Fibroblast of pulmonary artery (primary cell): ENCODE measurements at regions not wholly inside any gene's neighbourhood (a gene's known extent, or its start where the extent isn't known, plus 50 kb on each side); places are given as distances from the start of the nearest gene placed in this dataset.
"Not testable (repeated sequence)": the region's sequence is repeated elsewhere in the genome, so short reads cannot be mapped to it uniquely, and the experiment has no call there.

ENCODE experiments used
- DNase-seq: peaks from one replicate; pipeline ENCODE4 v3.0.0-alpha.2; 2010; ENCODE audit warnings: low read depth
- H3K4me3 ChIP-seq: replicated peaks from 2 replicates; pipeline ENCODE4 v1.5.1; 2011; ENCODE audit warnings: low read depth, mild to moderate bottlenecking, control low read depth, low read length, moderate library complexity
- TF ChIP-seq, protein P1 (sequence below): IDR thresholded peaks from 2 replicates; pipeline ENCODE4 v1.5.1; 2011; ENCODE audit warnings: mild to moderate bottlenecking, control low read depth, low read length, inconsistent platforms; ENCODE audit errors: missing control alignments

DNA sequence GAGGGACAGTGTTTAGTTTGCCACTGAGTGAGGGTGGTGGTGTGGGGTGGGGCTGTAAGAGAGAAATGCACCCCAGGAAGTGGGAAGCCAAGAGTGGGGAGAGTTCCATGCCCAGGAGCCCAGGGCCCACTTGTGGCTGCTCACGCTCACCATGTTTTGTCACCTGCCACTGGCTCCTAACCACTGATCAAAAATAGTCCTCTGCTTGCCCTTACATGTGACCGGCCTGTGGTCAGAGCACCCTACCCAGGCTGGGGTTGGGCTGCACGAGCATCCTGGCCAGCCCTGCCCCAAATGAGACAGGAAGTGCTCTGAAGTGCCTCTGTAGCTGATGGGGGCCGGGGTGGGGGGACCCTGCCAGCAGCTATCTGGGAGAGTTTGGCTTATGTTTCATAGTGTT, 216.3 kb downstream of the RPLP1 start:
- DNase-seq: no peak
- no peak overlapping the region for H3K4me3 ChIP-seq
- TF ChIP-seq, protein P1, sequence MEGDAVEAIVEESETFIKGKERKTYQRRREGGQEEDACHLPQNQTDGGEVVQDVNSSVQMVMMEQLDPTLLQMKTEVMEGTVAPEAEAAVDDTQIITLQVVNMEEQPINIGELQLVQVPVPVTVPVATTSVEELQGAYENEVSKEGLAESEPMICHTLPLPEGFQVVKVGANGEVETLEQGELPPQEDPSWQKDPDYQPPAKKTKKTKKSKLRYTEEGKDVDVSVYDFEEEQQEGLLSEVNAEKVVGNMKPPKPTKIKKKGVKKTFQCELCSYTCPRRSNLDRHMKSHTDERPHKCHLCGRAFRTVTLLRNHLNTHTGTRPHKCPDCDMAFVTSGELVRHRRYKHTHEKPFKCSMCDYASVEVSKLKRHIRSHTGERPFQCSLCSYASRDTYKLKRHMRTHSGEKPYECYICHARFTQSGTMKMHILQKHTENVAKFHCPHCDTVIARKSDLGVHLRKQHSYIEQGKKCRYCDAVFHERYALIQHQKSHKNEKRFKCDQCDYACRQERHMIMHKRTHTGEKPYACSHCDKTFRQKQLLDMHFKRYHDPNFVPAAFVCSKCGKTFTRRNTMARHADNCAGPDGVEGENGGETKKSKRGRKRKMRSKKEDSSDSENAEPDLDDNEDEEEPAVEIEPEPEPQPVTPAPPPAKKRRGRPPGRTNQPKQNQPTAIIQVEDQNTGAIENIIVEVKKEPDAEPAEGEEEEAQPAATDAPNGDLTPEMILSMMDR: no peak

DNA sequence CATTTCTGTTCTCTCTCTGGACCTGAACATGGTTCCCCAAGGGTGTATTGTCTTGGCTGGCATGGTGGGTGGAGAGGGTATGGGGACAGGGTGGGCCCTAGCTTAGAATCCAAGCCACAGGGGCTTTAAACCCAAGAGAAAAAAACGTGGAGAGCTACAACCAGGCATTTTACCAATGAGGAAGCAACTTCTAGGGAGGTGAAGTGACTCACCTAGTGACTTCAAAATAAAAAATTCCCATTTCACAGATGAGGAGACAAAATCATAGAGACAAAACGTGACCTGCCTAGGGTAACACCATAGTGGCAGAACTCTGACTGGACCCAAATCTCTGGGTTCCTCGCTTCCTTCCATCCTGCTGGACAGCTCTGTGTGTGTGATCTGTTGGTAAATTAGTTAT, 216.8 kb downstream of the RPLP1 start:
- DNase-seq: no peak
- TF ChIP-seq, protein P1: no peak
- no peak overlapping the region for H3K4me3 ChIP-seq

DNA sequence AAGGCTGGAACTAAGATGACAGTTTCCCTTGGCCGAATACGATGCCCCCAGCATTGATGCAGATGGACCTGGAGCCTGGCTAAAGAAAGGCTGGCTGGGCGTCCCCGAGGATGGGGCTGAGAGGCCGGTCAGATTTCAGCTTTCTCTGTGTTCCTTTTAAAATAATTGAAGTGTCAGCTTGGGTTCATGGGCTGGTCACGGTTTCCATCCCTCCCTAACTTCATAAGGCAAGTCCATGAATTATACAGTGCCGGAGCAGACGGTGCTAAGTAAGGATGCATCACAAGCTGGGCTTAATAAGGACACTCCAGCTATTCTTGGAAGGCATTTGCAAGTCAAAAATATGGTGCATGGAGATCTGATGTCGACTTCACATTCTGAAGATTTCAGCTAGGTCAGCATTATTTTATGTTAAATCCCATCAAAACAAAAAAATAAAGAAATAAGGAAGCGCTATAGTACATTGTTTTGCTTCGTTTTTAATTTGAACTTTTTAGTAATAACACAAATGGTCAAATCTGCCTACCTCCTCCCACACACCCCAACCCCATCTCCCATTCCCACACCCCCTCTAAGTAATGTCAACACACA, 220.8 kb downstream of the RPLP1 start:
- no peak for DNase-seq
- H3K4me3 ChIP-seq: no peak overlapping the region
- TF ChIP-seq, protein P1: no peak

DNA sequence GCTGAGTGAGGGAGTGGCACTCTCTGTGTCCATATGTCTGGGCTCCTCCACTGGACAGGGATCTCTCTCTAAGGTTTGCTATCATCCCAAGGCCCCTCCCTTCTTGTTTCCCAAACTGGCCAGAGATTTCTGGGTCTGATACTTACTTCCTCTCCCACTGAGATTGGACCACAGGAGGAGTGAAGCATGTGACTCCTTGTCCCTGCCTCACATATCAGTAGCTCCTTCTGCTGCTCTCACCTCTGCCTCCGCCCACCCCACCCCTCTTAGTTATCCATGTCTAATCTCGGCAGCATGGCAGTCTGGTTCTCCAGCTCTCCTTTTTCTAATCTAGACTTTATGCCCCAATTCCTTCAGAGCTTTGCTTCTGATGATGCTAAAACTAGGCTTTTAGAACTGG, 223.1 kb downstream of the RPLP1 start:
- no peak for DNase-seq
- H3K4me3 ChIP-seq: no peak overlapping the region
- TF ChIP-seq, protein P1: no peak

DNA sequence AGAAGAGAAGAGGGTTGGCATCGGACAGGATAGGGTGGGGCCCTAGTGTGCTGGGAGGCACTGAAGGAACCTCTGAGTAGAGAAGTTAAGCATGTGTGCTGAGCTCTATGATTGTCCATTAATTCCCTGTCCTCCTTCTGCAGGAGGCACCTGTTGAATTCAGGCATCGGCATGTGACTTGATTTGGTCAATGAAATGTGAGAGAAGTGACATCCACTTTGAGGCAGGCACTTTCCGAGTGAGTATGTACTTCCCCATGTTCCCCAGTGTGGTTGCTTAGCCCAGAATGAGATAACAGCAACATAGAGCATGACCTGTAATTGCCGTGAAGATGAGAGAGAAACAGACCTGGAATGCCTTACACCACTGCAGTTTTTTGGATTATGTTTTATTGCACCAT, 224.8 kb downstream of the RPLP1 start:
- no peak overlapping the region for H3K4me3 ChIP-seq
- DNase-seq: no peak
- TF ChIP-seq, protein P1: no peak

DNA sequence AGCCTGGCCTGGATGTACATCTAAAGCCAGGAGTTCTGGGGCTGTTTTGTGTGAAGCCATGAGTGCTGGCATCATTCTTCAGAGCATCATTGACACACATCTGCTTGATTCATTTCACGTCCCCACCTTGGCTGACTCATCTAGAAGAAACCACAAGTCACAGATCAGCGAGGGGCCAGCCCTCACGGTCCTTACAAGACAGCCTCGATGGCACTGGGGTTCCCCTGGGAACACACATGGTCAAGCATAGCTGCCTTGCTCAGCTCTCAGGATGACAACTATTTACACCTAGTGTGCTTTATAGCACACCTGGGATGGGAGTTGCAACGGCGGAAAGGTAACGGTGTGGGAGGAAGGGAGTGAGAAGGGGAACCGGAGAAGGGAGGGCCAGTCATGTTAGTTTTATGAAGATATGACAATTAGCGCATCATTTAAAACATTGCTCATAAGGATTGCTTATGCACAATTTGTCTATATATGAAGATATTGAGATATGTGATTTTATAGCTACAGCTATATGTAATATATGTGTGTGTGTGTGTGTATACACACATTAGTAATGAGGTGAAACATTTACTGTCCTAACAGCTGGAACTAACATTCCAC, 227.1 kb downstream of the RPLP1 start:
- H3K4me3 ChIP-seq: no peak overlapping the region
- TF ChIP-seq, protein P1: no peak
- no peak for DNase-seq

DNA sequence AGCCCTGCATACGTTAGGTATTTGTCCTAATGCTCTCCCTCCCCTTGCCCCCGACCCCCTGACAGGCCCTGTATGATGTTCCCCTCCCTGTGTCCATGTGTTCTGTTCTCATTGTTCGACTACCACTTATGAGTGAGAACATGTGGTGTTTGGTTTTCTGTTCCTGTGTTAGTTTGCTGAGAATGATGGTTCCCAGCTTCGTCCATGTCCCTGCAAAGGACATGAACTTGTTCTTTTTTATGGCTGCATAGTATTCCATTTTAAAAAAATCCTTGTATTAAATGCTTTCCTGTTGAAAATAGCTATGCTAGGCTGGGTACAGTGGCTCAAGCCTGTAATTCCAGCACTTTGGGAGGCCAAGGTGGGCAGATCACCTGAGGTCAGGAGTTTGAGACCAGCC, 232.2 kb downstream of the RPLP1 start:
- not testable (repeated sequence) for DNase-seq, H3K4me3 ChIP-seq
